ENCODE measurements at regions not wholly inside any gene's neighbourhood (a gene's known extent, or its start where the extent isn't known, plus 50 kb on each side); places are given as distances from the start of the nearest gene placed in this dataset.
A peak's percentile ranks its signal among the peaks of the same experiment; 100 is the strongest.

DNA sequence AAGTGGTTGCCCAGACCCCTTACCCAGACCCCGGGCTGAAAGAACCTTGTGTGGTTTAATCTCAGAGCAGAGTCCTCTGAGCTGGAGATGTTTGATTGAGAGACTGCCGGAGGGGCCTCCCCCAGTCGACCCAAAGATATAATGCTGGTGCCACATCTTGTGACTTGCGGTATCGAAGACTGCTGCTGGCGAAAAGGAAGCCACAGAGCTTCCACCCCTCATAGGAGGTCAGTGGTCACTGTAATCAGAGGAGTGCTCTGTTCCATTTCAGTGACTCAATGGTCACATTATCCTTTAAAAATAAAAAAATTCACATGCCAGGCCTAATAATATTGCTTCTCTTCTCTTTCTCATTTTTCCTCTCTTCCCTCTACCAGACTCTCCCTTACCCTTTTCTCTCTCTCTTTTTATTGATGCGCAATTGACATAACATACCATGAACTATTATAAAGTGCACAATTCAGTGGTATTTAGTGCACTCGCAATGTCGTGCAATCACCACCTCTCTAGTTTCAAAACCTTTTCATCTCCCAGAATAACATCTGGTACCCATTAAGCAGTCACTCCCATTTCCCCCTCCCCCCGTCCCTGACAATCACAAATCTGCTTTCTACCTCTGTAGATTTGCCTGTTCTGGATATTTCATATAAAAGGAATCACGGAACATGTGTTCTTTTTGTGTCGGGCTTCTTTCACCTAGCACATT, 52.6 kb upstream of the LYST start:
- WGBS (ENCODE audit: insufficient coverage, low coverage, missing lambda C conversion rate) = 5% methylated on average over 12 of the region's 12 CpGs
- no peak for ATAC-seq
- in situ Hi-C loops (cut with MboI) = no loop called here
- no TSS peak for BruUV-seq (replicated peaks)
- H3K27me3 ChIP-seq (ENCODE audit: control insufficient read depth in 2 of 2, insufficient read depth in 2 of 2, low read length in 2 of 2) = peaks cover 40 to 65% of the 10 kb centered on the region in 2 experiments; a peak in 4 of 5 replicates
- H3K4me2 ChIP-seq (ENCODE audit: insufficient read depth, low read length) = no peak overlapping the region
- peaks cover 2% of the 10 kb centered on the region; the same call in 1 of the 2 replicates for H4K20me1 ChIP-seq (replicated peaks; ENCODE audit: control insufficient read depth, insufficient read depth, low read length)
- no peak overlapping the region for H3K4me3 ChIP-seq
- no peak overlapping the region for H3K9ac ChIP-seq (ENCODE audit: insufficient read depth in 1 of 2, low read depth in 2 of 2, low read length in 2 of 2)
- no peak for DNase-seq (ENCODE audit: extremely low read depth in 1 of 4, low spot score in 3 of 4)
- no peaks in the 10 kb centered on the region for H3K9me3 ChIP-seq (replicated peaks; ENCODE audit: control insufficient read depth, insufficient read depth, low read depth, low read length)
- intact Hi-C loops (cut with micrococcal nuclease) = no loop called here
- H3K9me1 ChIP-seq (ENCODE audit: control insufficient read depth, insufficient read depth, low read length) = no peaks in the 10 kb centered on the region
- FAIRE-seq = no peak
- TF ChIP-seq FOXA1 (IDR thresholded peaks at IDR 0.05; ENCODE audit: borderline replicate concordance) (no peak), HOXB6 (CRISPR knock-in tag; IDR thresholded peaks at IDR 0.05; ENCODE audit: borderline replicate concordance) (no peak), ZNF668 (CRISPR knock-in tag; IDR thresholded peaks at IDR 0.05) (no peak)
- TF ChIP-seq, protein P1, sequence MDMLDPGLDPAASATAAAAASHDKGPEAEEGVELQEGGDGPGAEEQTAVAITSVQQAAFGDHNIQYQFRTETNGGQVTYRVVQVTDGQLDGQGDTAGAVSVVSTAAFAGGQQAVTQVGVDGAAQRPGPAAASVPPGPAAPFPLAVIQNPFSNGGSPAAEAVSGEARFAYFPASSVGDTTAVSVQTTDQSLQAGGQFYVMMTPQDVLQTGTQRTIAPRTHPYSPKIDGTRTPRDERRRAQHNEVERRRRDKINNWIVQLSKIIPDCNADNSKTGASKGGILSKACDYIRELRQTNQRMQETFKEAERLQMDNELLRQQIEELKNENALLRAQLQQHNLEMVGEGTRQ (CRISPR knock-in tag; IDR thresholded peaks at IDR 0.05) = no peak
- no peak overlapping the region for H3K27ac ChIP-seq (ENCODE audit: extremely low read depth, low read depth, low read length)
- H2AFZ ChIP-seq (ENCODE audit: low read depth, low read length) = no peak overlapping the region
- POLR2A ChIA-PET = interaction anchor here (0.6 to 1.0 kb wide), 2 partner anchors 10 to 1686 kb away, joined by 3 to 4 read pairs; no protein-coding TSS in a partner anchor
- CTCF ChIA-PET (ENCODE audit: low intra/inter-chr PET ratio) = no interaction called here
- no peaks in the 10 kb centered on the region for H3K36me3 ChIP-seq (ENCODE audit: control insufficient read depth, insufficient read depth, low read length)
- H3K4me1 ChIP-seq (replicated peaks in 1 of 2; ENCODE audit: control insufficient read depth in 2 of 2, insufficient read depth in 2 of 2, low read length in 2 of 2) = no peaks in the 10 kb centered on the region
- H3K79me2 ChIP-seq (ENCODE audit: control insufficient read depth, insufficient read depth, low read length) = no peaks in the 10 kb centered on the region

- Histone ChIP-seq H3K27ac (ENCODE audit: extremely low read depth, low read depth, low read length) (no peak overlapping the region), H3K27me3 (ENCODE audit: control insufficient read depth in 2 of 2, insufficient read depth in 2 of 2, low read length in 2 of 2) (peaks cover 38 to 62% of the 10 kb centered on the region in 2 experiments; a peak in 4 of 5 replicates), H3K9ac (ENCODE audit: insufficient read depth in 1 of 2, low read depth in 2 of 2, low read length in 2 of 2) (no peak overlapping the region), H3K4me2 (ENCODE audit: insufficient read depth, low read length) (no peak overlapping the region), H3K79me2 (ENCODE audit: control insufficient read depth, insufficient read depth, low read length) (no peaks in the 10 kb centered on the region), H2AFZ (ENCODE audit: low read depth, low read length) (no peak overlapping the region), H3K9me1 (ENCODE audit: control insufficient read depth, insufficient read depth, low read length) (no peaks in the 10 kb centered on the region), H4K20me1 (replicated peaks; ENCODE audit: control insufficient read depth, insufficient read depth, low read length) (no peaks in the 10 kb centered on the region), H3K4me3 (no peak overlapping the region), H3K36me3 (ENCODE audit: control insufficient read depth, insufficient read depth, low read length) (no peaks in the 10 kb centered on the region), H3K4me1 (replicated peaks in 1 of 2; ENCODE audit: control insufficient read depth in 2 of 2, insufficient read depth in 2 of 2, low read length in 2 of 2) (no peaks in the 10 kb centered on the region), H3K9me3 (replicated peaks; ENCODE audit: control insufficient read depth, insufficient read depth, low read depth, low read length) (no peaks in the 10 kb centered on the region)
- intact Hi-C loops (cut with micrococcal nuclease) = no loop called here
- in situ Hi-C loops (cut with MboI) = no loop called here
- ATAC-seq = no peak
- 1% methylated on average over 5 of the region's 5 CpGs for WGBS (ENCODE audit: insufficient coverage, low coverage, missing lambda C conversion rate)
- POLR2A ChIA-PET = interaction anchor here (0.6 kb wide), 1 partner anchor 1686 kb away, joined by 4 read pairs; no protein-coding TSS in a partner anchor
- no TSS peak for BruUV-seq (replicated peaks)
- CTCF ChIA-PET (ENCODE audit: low intra/inter-chr PET ratio) = no interaction called here
- no peak for DNase-seq (ENCODE audit: extremely low read depth in 1 of 4, low spot score in 3 of 4)
- no peak for FAIRE-seq
- TF ChIP-seq CBX8 (IDR thresholded peaks at IDR 0.05; ENCODE audit: borderline replicate concordance, extremely low read depth, low read depth, low read length, poor library complexity, severe bottlenecking) (peak; percentile 22), STAT5B (CRISPR knock-in tag; IDR thresholded peaks at IDR 0.05) (no peak)
These were observed 51.8 kb upstream of the LYST start for GRCh38 chr1:235918465-235918864.
